Left hindlimb (tissue), 1 donor: ENCODE measurements at regions not wholly inside any gene's neighbourhood (a gene's known extent, or its start where the extent isn't known, plus 50 kb on each side); places are given as distances from the start of the nearest gene placed in this dataset.
"Not testable (repeated sequence)": the region's sequence is repeated elsewhere in the genome, so short reads cannot be mapped to it uniquely, and the experiment has no call there.

ENCODE experiments used
- DNase-seq: peaks from one replicate; pipeline ENCODE4 v3.0.0-alpha.2; 2018

GRCh38 chr18:30142248-30142647 lies 900.3 kb downstream of the DSC3 start:
- no peak for DNase-seq

GRCh38 chr18:30141506-30141905 lies 901.0 kb downstream of the DSC3 start:
- not testable (repeated sequence) for DNase-seq

GRCh38 chr18:30139631-30140287 lies 902.8 kb downstream of the DSC3 start:
- DNase-seq, result no peak

GRCh38 chr18:30135938-30136337 lies 906.6 kb downstream of the DSC3 start:
- no peak for DNase-seq

GRCh38 chr18:30134020-30134419 lies 908.5 kb downstream of the DSC3 start:
- DNase-seq, result no peak

GRCh38 chr18:30132959-30133358 lies 909.6 kb downstream of the DSC3 start:
- no peak for DNase-seq

GRCh38 chr18:30121397-30121796 lies 921.1 kb downstream of the DSC3 start:
- DNase-seq, result no peak

- no peak for DNase-seq
These were observed 929.1 kb downstream of the DSC3 start for GRCh38 chr18:30113454-30113853.

GRCh38 chr18:30106356-30106755 lies 936.2 kb downstream of the DSC3 start:
- DNase-seq, result no peak

- DNase-seq, result no peak
These were observed 938.7 kb downstream of the DSC3 start for GRCh38 chr18:30103881-30104280.

- DNase-seq, result no peak
These were observed 945.7 kb downstream of the DSC3 start for GRCh38 chr18:30096796-30097195.

GRCh38 chr18:30094556-30094955 lies 948.0 kb downstream of the DSC3 start:
- DNase-seq, result no peak

GRCh38 chr18:30093376-30093775 lies 949.2 kb downstream of the DSC3 start:
- DNase-seq, result no peak

GRCh38 chr18:30088238-30089015 lies 954.1 kb downstream of the DSC3 start:
- no peak for DNase-seq

- DNase-seq, result no peak
These were observed 956.2 kb downstream of the DSC3 start for GRCh38 chr18:30086351-30086750.

- DNase-seq, result no peak
These were observed 961.4 kb downstream of the DSC3 start for GRCh38 chr18:30081122-30081521.

GRCh38 chr18:30072609-30073385 lies 969.7 kb downstream of the DSC3 start:
- DNase-seq, result no peak

- no peak for DNase-seq
These were observed 976.3 kb downstream of the DSC3 start for GRCh38 chr18:30066288-30066687.

- no peak for DNase-seq
These were observed 985.1 kb downstream of the DSC3 start for GRCh38 chr18:30057398-30057797.

GRCh38 chr18:30056528-30056927 lies 986.0 kb downstream of the DSC3 start:
- no peak for DNase-seq

- no peak for DNase-seq
These were observed 998.0 kb downstream of the DSC3 start for GRCh38 chr18:30044496-30044895.

- no peak for DNase-seq
These were observed 1003.3 kb downstream of the DSC3 start for GRCh38 chr18:30039201-30039600.

GRCh38 chr18:30034818-30035217 lies 1007.7 kb downstream of the DSC3 start:
- DNase-seq, result no peak

GRCh38 chr18:30016179-30016578 lies 1026.4 kb downstream of the DSC3 start:
- no peak for DNase-seq
